ENCODE measurements at regions not wholly inside any gene's neighbourhood (a gene's known extent, or its start where the extent isn't known, plus 50 kb on each side); places are given as distances from the start of the nearest gene placed in this dataset.
"Not testable (repeated sequence)": the region's sequence is repeated elsewhere in the genome, so short reads cannot be mapped to it uniquely, and the experiment has no call there.

DNA sequence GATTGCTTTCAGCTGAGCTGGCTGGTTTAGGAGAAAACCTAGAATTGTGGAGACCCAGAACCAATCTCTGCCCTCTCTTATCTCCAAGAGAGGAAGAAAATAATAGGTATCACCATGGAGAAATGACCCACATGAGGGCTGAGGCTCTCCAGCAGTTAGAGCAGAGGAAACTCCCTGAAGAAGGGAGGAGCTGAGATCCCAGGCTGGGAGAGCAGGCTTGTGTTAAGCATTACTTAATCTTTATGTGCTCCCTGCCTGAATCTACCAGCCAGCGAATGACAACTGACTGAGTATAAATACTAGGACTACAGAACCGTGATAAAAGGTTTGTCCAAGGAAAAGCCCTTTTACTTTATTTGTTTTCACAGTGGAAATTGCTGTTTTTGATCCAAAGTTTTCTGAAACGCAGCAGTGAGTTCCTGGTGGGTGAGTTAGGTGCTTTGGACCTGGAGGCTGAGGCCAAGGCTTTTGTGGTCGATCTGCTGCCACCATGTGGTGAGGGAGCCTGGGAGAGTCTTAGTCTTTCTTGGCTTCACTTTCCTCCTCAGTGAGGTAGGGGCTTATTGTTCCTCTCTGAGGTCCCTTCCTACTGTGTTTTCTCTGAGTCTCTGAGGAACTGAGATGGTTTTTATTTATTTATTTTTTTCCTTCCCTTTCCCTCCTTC lies 219.5 kb upstream of the NOTCH2NLA start:
- H2AFZ ChIP-seq (ENCODE audit: insufficient read depth, low read depth, low read length, poor library complexity, severe bottlenecking); H3K9me3 Mint-ChIP-seq; H4K20me1 ChIP-seq (ENCODE audit: insufficient read depth, low read length); intact Hi-C loops (cut with micrococcal nuclease); H3K4me3 ChIP-seq (replicated peaks in 1 of 3; ENCODE audit: low read depth in 2 of 3, low read length in 3 of 3); H3K4me3 Mint-ChIP-seq; H3K27me3 Mint-ChIP-seq (ENCODE audit: low read depth in 3 of 3); H3K36me3 Mint-ChIP-seq; DNase-seq; H3K4me1 ChIP-seq (ENCODE audit: control insufficient read depth in 1 of 2, insufficient read depth in 2 of 2, low read length in 2 of 2); H3K36me3 ChIP-seq (replicated peaks in 1 of 2; ENCODE audit: control insufficient read depth in 1 of 2, insufficient read depth in 2 of 2, low read length in 2 of 2); H3K4me1 Mint-ChIP-seq; H3K27me3 ChIP-seq (ENCODE audit: control insufficient read depth in 2 of 2, insufficient read depth in 2 of 2, low read length in 2 of 2); H3K9me3 ChIP-seq (replicated peaks in 1 of 2; ENCODE audit: control insufficient read depth in 1 of 2, insufficient read depth in 1 of 2, low read length in 2 of 2); H3K27ac ChIP-seq (ENCODE audit: low read depth in 1 of 2, low read length in 2 of 2); H3K9ac ChIP-seq (ENCODE audit: insufficient read depth, low read length, poor library complexity, severe bottlenecking); H3K79me2 ChIP-seq (ENCODE audit: insufficient read depth, low read length); H3K4me2 ChIP-seq (replicated peaks; ENCODE audit: extremely low read depth, low read length, poor library complexity, severe bottlenecking); H3K27ac Mint-ChIP-seq: not testable (repeated sequence)
- WGBS (ENCODE audit: insufficient coverage): no CpG with 5 or more reads among the region's 4 CpGs
- TF ChIP-seq, protein P1, sequence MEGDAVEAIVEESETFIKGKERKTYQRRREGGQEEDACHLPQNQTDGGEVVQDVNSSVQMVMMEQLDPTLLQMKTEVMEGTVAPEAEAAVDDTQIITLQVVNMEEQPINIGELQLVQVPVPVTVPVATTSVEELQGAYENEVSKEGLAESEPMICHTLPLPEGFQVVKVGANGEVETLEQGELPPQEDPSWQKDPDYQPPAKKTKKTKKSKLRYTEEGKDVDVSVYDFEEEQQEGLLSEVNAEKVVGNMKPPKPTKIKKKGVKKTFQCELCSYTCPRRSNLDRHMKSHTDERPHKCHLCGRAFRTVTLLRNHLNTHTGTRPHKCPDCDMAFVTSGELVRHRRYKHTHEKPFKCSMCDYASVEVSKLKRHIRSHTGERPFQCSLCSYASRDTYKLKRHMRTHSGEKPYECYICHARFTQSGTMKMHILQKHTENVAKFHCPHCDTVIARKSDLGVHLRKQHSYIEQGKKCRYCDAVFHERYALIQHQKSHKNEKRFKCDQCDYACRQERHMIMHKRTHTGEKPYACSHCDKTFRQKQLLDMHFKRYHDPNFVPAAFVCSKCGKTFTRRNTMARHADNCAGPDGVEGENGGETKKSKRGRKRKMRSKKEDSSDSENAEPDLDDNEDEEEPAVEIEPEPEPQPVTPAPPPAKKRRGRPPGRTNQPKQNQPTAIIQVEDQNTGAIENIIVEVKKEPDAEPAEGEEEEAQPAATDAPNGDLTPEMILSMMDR (IDR thresholded peaks at IDR 0.05): peak; percentile 35

DNA sequence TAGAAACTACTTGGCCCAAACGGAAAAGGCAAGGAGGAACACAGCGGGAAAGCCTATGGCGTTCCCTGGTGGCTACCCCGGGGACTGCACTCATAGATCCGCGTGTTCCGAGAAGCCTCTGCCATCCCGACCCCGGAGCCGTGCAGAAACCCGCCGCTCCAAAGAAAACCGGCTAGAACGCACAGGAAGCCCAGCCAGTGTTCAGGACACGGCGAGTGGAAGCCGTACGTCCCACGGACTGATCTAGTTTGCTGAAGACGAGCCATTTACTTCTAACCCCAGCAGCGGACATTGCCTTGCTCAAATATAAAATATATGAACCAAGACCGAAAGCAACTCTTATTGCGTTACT lies 215.0 kb upstream of the NOTCH2NLA start:
- peak overlapping the region; percentile 40 to 48 (median 44) for H3K4me3 ChIP-seq (replicated peaks in 1 of 3; ENCODE audit: low read depth in 2 of 3, low read length in 3 of 3)
- TF ChIP-seq, protein P1 (IDR thresholded peaks at IDR 0.05): peak; percentile 22
- WGBS (ENCODE audit: insufficient coverage): 0% methylated on average over 9 of the region's 23 CpGs

More for the DNA sequence above, 215.0 kb upstream of the NOTCH2NLA start:
- H2AFZ ChIP-seq (ENCODE audit: insufficient read depth, low read depth, low read length, poor library complexity, severe bottlenecking): peak overlapping the region; percentile 50
- H3K4me2 ChIP-seq (replicated peaks; ENCODE audit: extremely low read depth, low read length, poor library complexity, severe bottlenecking); intact Hi-C loops (cut with micrococcal nuclease); H3K9ac ChIP-seq (ENCODE audit: insufficient read depth, low read length, poor library complexity, severe bottlenecking); H3K27me3 Mint-ChIP-seq (ENCODE audit: low read depth in 3 of 3); H3K4me1 ChIP-seq (ENCODE audit: control insufficient read depth in 1 of 2, insufficient read depth in 2 of 2, low read length in 2 of 2); H3K79me2 ChIP-seq (ENCODE audit: insufficient read depth, low read length); H3K27ac ChIP-seq (ENCODE audit: low read depth in 1 of 2, low read length in 2 of 2); H3K4me1 Mint-ChIP-seq; H4K20me1 ChIP-seq (ENCODE audit: insufficient read depth, low read length); H3K9me3 Mint-ChIP-seq; H3K36me3 Mint-ChIP-seq; H3K36me3 ChIP-seq (replicated peaks in 1 of 2; ENCODE audit: control insufficient read depth in 1 of 2, insufficient read depth in 2 of 2, low read length in 2 of 2); H3K27me3 ChIP-seq (ENCODE audit: control insufficient read depth in 2 of 2, insufficient read depth in 2 of 2, low read length in 2 of 2); H3K9me3 ChIP-seq (replicated peaks in 1 of 2; ENCODE audit: control insufficient read depth in 1 of 2, insufficient read depth in 1 of 2, low read length in 2 of 2): not testable (repeated sequence)
- DNase-seq: peak in 1 of 3 donors; percentile 11
- peak overlapping the region; percentile 85 to 92 for H3K4me3 Mint-ChIP-seq
- peak overlapping the region in 6 of 7 donors; percentile 64 to 89 (median 84) for H3K27ac Mint-ChIP-seq
